Stomach (tissue), 8 donors: ENCODE measurements at regions not wholly inside any gene's neighbourhood (a gene's known extent, or its start where the extent isn't known, plus 50 kb on each side); places are given as distances from the start of the nearest gene placed in this dataset.

ENCODE experiments used
- DNase-seq, 2 donors: peaks; one replicate each; pipeline versions ENCODE4 v3.0.0 to v3.0.0-alpha.2; 2013 to 2019
- H3K27ac ChIP-seq, 5 donors: fragments of 200-600 bp in 4 of 5; sonication (generic) in 4 of 5; one replicate each; pipeline ENCODE4 v1.5.1; 2013 to 2019; ENCODE audit warnings: mild to moderate bottlenecking in 1 of 5, moderate library complexity in 1 of 5
- H3K27me3 ChIP-seq, 3 donors: fragments of 200-600 bp; sonication (generic); one replicate each; pipeline ENCODE4 v1.5.1; 2017 to 2019; ENCODE audit warnings: mixed run types in 1 of 3
- H3K36me3 ChIP-seq, 4 donors: fragments of 200-600 bp; sonication (generic); 1 replicate in 3 of 4; 2 replicates in 1 of 4; pipeline ENCODE4 v1.5.1; 2016 to 2019
- H3K4me1 ChIP-seq, 4 donors: fragments of 200-600 bp; sonication (generic); one replicate each; pipeline ENCODE4 v1.5.1; 2016 to 2019
- H3K4me3 ChIP-seq, 4 donors: fragments of 200-600 bp; sonication (generic) in 3 of 4; one replicate each; pipeline ENCODE4 v1.5.1; 2016 to 2019; ENCODE audit warnings: mild to moderate bottlenecking in 1 of 4
- H3K9me3 ChIP-seq, 4 donors: fragments of 200-600 bp; sonication (generic); one replicate each; pipeline ENCODE4 v1.5.1; 2016 to 2019
- EP300 ChIP-seq: sonication (generic); formaldehyde crosslinking; IDR thresholded peaks from one replicate; pipeline ENCODE4 v1.6.1; 2017; ENCODE audit warnings: antibody characterized with exemption
- POLR2A ChIP-seq, 4 donors: fragments of 450-650 bp; IDR thresholded peaks; one replicate each; pipeline ENCODE4 v1.6.1; 2016; ENCODE audit warnings: antibody characterized with exemption in 4 of 4, control low read depth in 2 of 4, mild to moderate bottlenecking in 1 of 4, moderate library complexity in 1 of 4
- POLR2AphosphoS5 ChIP-seq, 3 donors: sonication (generic); formaldehyde crosslinking; IDR thresholded peaks; one replicate each; pipeline ENCODE4 v1.6.1; 2016; ENCODE audit warnings: antibody characterized with exemption in 3 of 3
- WGBS, 5 donors: extraction: QIAGEN DNeasy Blood & Tissue Kit in 3 of 5; methylation state at CpG; one replicate each; pipeline versions ENCODE4 v1.1.5 to v1.1.7; 2013 to 2018; 5-methylcytosine and 5-hydroxymethylcytosine counted together
- intact Hi-C: fragments of 100-400 bp; cut with DNase I; formaldehyde crosslinking; loops from one replicate; pipeline ENCODE4 v1.15.1; 2023; ENCODE audit warnings: low total_unique reads
- TF ChIP-seq, protein P1 (sequence below), 7 experiments: fragments of 450-650 bp in 4 of 7; fragments of 200-600 bp in 3 of 7; sonication (generic) in 3 of 7; IDR thresholded peaks; one replicate each; pipeline ENCODE4 v1.5.1; 2016 to 2019; ENCODE audit warnings: antibody characterized with exemption in 7 of 7, control low read depth in 2 of 7, mild to moderate bottlenecking in 1 of 7
- donor health status: healthy with polysubstance abuse.
- donor health status: Bipolar disorder and iron deficiency.
- donor health status: healthy.

DNA sequence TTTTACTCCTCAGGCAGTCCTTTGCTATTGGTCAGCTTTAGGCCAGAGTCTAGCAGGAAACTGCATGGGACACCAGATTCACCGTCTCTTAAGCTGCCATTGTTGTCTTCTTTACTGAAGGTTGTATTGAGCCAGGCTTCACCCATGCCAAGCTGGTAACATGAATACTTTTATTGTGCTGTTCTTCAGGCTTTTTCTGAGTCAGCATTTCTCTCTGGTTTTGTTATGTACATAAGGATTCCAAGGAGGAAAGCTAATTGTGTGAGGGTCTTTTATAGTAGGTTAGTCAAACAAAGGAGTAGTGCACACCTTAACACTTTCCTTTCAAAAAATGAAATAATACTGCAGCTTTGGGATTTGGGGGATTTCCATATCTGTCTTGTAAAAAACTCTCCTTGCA lies 252.8 kb downstream of the JRKL start:
- Histone ChIP-seq H3K27ac (no peak overlapping the region), H3K9me3 (no peaks in the 10 kb centered on the region), H3K27me3 (no peaks in the 10 kb centered on the region), H3K36me3 (no peaks in the 10 kb centered on the region), H3K4me3 (no peak overlapping the region), H3K4me1 (no peaks in the 10 kb centered on the region)
- no peak for DNase-seq
- intact Hi-C loops, result no loop called here
- no peak for TF ChIP-seq EP300
- no peak for TF ChIP-seq POLR2AphosphoS5 (IDR thresholded peaks at IDR 0.05)
- no peak for TF ChIP-seq POLR2A (IDR thresholded peaks at IDR 0.05)
- TF ChIP-seq, protein P1, sequence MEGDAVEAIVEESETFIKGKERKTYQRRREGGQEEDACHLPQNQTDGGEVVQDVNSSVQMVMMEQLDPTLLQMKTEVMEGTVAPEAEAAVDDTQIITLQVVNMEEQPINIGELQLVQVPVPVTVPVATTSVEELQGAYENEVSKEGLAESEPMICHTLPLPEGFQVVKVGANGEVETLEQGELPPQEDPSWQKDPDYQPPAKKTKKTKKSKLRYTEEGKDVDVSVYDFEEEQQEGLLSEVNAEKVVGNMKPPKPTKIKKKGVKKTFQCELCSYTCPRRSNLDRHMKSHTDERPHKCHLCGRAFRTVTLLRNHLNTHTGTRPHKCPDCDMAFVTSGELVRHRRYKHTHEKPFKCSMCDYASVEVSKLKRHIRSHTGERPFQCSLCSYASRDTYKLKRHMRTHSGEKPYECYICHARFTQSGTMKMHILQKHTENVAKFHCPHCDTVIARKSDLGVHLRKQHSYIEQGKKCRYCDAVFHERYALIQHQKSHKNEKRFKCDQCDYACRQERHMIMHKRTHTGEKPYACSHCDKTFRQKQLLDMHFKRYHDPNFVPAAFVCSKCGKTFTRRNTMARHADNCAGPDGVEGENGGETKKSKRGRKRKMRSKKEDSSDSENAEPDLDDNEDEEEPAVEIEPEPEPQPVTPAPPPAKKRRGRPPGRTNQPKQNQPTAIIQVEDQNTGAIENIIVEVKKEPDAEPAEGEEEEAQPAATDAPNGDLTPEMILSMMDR (IDR thresholded peaks at IDR 0.05), result no peak
- 49 to 89% (median 59%) methylated on average over 1 of the region's 1 CpG for whole genome bisulfite sequencing, 5 donors

- 75 to 81% (median 79%) methylated on average over 5 of the region's 5 CpGs for WGBS, 5 donors
- H3K4me3 ChIP-seq, result no peak overlapping the region
- no peaks in the 10 kb centered on the region for H3K9me3 ChIP-seq
- no peaks in the 10 kb centered on the region for H3K36me3 ChIP-seq
- no peaks in the 10 kb centered on the region for H3K27me3 ChIP-seq
- H3K27ac ChIP-seq, result no peak overlapping the region
- intact Hi-C loops, result no loop called here
- no peak for DNase-seq
- TF ChIP-seq, protein P1 (IDR thresholded peaks at IDR 0.05), result no peak
- TF ChIP-seq EP300, result no peak
- TF ChIP-seq POLR2AphosphoS5 (IDR thresholded peaks at IDR 0.05), result no peak
- TF ChIP-seq POLR2A (IDR thresholded peaks at IDR 0.05), result no peak
- no peaks in the 10 kb centered on the region for H3K4me1 ChIP-seq
Observed at GRCh38 chr11:96643173-96643572, 253.4 kb downstream of the JRKL start.

- WGBS, 5 donors, result 68 to 78% (median 77%) methylated on average over 5 of the region's 5 CpGs
- no peak for DNase-seq
- Histone ChIP-seq H3K36me3 (no peaks in the 10 kb centered on the region), H3K9me3 (no peaks in the 10 kb centered on the region), H3K27me3 (no peaks in the 10 kb centered on the region), H3K4me1 (no peaks in the 10 kb centered on the region), H3K27ac (no peak overlapping the region), H3K4me3 (no peak overlapping the region)
- intact Hi-C loops, result no loop called here
- TF ChIP-seq EP300, result no peak
- no peak for TF ChIP-seq POLR2AphosphoS5 (IDR thresholded peaks at IDR 0.05)
- no peak for TF ChIP-seq POLR2A (IDR thresholded peaks at IDR 0.05)
- TF ChIP-seq, protein P1 (IDR thresholded peaks at IDR 0.05), result no peak
Observed at GRCh38 chr11:96647621-96648020, 257.8 kb downstream of the JRKL start.

DNA sequence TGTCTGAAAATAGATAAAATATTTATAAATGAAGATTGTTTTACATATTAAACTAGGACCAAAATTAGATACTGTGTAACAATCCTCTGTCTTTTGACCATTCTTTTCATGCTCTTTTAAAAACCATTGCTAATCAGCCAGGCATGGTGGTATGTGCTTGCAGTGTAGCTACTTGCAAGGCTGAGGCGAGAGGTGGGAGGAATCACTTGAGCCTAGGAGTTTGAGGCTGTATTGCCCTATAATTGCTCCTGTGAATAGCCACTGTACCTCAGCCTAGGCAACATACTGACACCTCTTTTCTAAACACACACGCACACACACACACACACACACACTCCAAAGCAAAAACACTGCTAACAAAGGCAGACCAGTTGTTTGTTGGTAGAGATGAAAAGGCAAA lies 259.2 kb downstream of the JRKL start:
- no peaks in the 10 kb centered on the region for H3K27me3 ChIP-seq
- WGBS, 5 donors, result 59 to 73% (median 70%) methylated on average over 2 of the region's 2 CpGs
- no peaks in the 10 kb centered on the region for H3K9me3 ChIP-seq
- H3K27ac ChIP-seq, result no peak overlapping the region
- intact Hi-C loops, result no loop called here
- TF ChIP-seq, protein P1 (IDR thresholded peaks at IDR 0.05), result no peak
- no peak for DNase-seq
- H3K4me1 ChIP-seq, result no peaks in the 10 kb centered on the region
- no peak overlapping the region for H3K4me3 ChIP-seq
- no peaks in the 10 kb centered on the region for H3K36me3 ChIP-seq

GRCh38 chr11:96652516-96652915 lies 262.7 kb downstream of the JRKL start:
- H3K27me3 ChIP-seq, result no peaks in the 10 kb centered on the region
- no peaks in the 10 kb centered on the region for H3K4me1 ChIP-seq
- no peak for DNase-seq
- TF ChIP-seq, protein P1 (IDR thresholded peaks at IDR 0.05), result no peak
- no peak for TF ChIP-seq EP300
- no peak for TF ChIP-seq POLR2AphosphoS5 (IDR thresholded peaks at IDR 0.05)
- TF ChIP-seq POLR2A (IDR thresholded peaks at IDR 0.05), result no peak
- no peak overlapping the region for H3K27ac ChIP-seq
- WGBS, 5 donors, result 74 to 87% (median 81%) methylated on average over 2 of the region's 2 CpGs
- no peaks in the 10 kb centered on the region for H3K9me3 ChIP-seq
- H3K36me3 ChIP-seq, result no peaks in the 10 kb centered on the region
- intact Hi-C loops, result no loop called here
- H3K4me3 ChIP-seq, result no peak overlapping the region
